Endodermal cell (in vitro differentiated cells): ENCODE measurements at regions not wholly inside any gene's neighbourhood (a gene's known extent, or its start where the extent isn't known, plus 50 kb on each side); places are given as distances from the start of the nearest gene placed in this dataset.

Source experiments
- DNase-seq: peaks from one replicate; pipeline ENCODE4 v3.0.0-alpha.2; 2017
- H3K27ac ChIP-seq: 2 replicates; pipeline ENCODE4 v1.5.1; 2013; ENCODE audit warnings: mild to moderate bottlenecking, low read depth, low read length, moderate library complexity
- H3K27me3 ChIP-seq: 2 replicates; pipeline ENCODE4 v1.6.1; 2013; ENCODE audit warnings: mild to moderate bottlenecking, low read length, moderate library complexity; ENCODE audit not compliant: insufficient read depth, control insufficient read depth, poor library complexity, severe bottlenecking
- H3K36me3 ChIP-seq: 2 replicates; pipeline ENCODE4 v1.7.0; 2013; ENCODE audit warnings: mild to moderate bottlenecking, low read length, moderate library complexity; ENCODE audit not compliant: control insufficient read depth, insufficient read depth
- H3K4me1 ChIP-seq: one replicate; pipeline ENCODE4 v1.7.0; 2013; ENCODE audit warnings: low read length; ENCODE audit not compliant: control insufficient read depth, insufficient read depth
- H3K4me3 ChIP-seq: 2 replicates; pipeline ENCODE4 v1.5.1; 2013; ENCODE audit warnings: mild to moderate bottlenecking, low read length, moderate library complexity
- H3K9ac ChIP-seq: 2 replicates; pipeline ENCODE4 v1.6.1; 2013; ENCODE audit warnings: mild to moderate bottlenecking, low read length, moderate library complexity; ENCODE audit not compliant: poor library complexity, severe bottlenecking; ENCODE audit errors: extremely low read depth
- H3K9me3 ChIP-seq: 2 replicates; pipeline ENCODE4 v1.6.1; 2013; ENCODE audit warnings: mild to moderate bottlenecking, low read length, moderate library complexity; ENCODE audit not compliant: control insufficient read depth
- H3K27ac Mint-ChIP-seq: 2 replicates; pipeline ENCODE4 v1.8.0; 2020; ENCODE audit warnings: mixed read lengths
- H3K27me3 Mint-ChIP-seq: 2 replicates; pipeline ENCODE4 v1.8.0; 2021; ENCODE audit warnings: mild to moderate bottlenecking, mixed read lengths; ENCODE audit not compliant: insufficient read depth
- H3K36me3 Mint-ChIP-seq: 2 replicates; pipeline ENCODE4 v1.8.0; 2020; ENCODE audit warnings: low read depth, mixed read lengths
- H3K4me1 Mint-ChIP-seq: 2 replicates; pipeline ENCODE4 v1.8.0; 2020; ENCODE audit warnings: mixed read lengths
- H3K4me3 Mint-ChIP-seq: 2 replicates; pipeline ENCODE4 v1.8.0; 2020; ENCODE audit warnings: mild to moderate bottlenecking, moderate library complexity, mixed read lengths
- H3K9me3 Mint-ChIP-seq: 2 replicates; pipeline ENCODE4 v1.8.0; 2020; ENCODE audit warnings: mild to moderate bottlenecking, mixed read lengths
- WGBS, 2 experiments: methylation state at CpG; one replicate each; pipeline versions ENCODE4 v1.1.5 to v1.1.7; 2013; ENCODE audit warnings: missing lambda C conversion rate in 2 of 2, mixed read lengths in 1 of 2; ENCODE audit not compliant: insufficient coverage in 1 of 2, insufficient read length in 1 of 2; 5-methylcytosine and 5-hydroxymethylcytosine counted together
- TF ChIP-seq, protein P1 (sequence below): fragments of 200-600 bp; sonication (generic); conservative IDR thresholded peaks from 2 replicates; pipeline ENCODE4 v1.5.0; 2021; ENCODE audit warnings: antibody characterized with exemption, mild to moderate bottlenecking

DNA sequence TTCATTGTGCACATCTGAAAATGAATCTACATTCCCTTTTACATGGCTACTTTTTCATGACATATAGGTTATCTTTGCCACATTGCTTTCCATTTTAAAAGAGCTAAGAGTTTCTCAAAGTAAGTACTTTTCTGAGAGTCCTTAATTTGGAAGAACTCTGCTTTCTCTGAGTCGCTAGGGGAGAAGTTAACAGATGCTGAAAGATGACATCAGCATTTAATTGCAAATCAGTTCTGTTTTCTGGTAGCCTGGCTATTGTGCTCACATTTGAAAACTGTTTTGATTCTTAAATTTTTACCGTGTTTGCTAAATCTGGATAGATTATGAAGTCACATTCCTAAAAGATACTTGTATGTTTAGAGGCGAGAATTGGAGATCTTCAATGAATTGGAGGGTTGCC is 107.7 kb upstream of the C1QTNF9B start:
- no peak for DNase-seq
- no peak overlapping the region for H3K9ac ChIP-seq
- peak overlapping the region; percentile 82 for H3K27ac ChIP-seq
- H3K27ac Mint-ChIP-seq: no peak overlapping the region
- no peak overlapping the region for H3K4me3 Mint-ChIP-seq
- peaks cover 15% of the 10 kb centered on the region for H3K4me1 Mint-ChIP-seq
- 74% methylated on average over 3 of the region's 3 CpGs for WGBS, 2 experiments
- H3K27me3 Mint-ChIP-seq: peaks cover 5% of the 10 kb centered on the region
- H3K36me3 ChIP-seq: no peaks in the 10 kb centered on the region
- no peaks in the 10 kb centered on the region for H3K36me3 Mint-ChIP-seq
- H3K9me3 ChIP-seq: peaks cover 3% of the 10 kb centered on the region
- peaks cover 8% of the 10 kb centered on the region for H3K4me1 ChIP-seq
- H3K27me3 ChIP-seq: no peaks in the 10 kb centered on the region
- TF ChIP-seq, protein P1, sequence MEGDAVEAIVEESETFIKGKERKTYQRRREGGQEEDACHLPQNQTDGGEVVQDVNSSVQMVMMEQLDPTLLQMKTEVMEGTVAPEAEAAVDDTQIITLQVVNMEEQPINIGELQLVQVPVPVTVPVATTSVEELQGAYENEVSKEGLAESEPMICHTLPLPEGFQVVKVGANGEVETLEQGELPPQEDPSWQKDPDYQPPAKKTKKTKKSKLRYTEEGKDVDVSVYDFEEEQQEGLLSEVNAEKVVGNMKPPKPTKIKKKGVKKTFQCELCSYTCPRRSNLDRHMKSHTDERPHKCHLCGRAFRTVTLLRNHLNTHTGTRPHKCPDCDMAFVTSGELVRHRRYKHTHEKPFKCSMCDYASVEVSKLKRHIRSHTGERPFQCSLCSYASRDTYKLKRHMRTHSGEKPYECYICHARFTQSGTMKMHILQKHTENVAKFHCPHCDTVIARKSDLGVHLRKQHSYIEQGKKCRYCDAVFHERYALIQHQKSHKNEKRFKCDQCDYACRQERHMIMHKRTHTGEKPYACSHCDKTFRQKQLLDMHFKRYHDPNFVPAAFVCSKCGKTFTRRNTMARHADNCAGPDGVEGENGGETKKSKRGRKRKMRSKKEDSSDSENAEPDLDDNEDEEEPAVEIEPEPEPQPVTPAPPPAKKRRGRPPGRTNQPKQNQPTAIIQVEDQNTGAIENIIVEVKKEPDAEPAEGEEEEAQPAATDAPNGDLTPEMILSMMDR: no peak
- no peak overlapping the region for H3K4me3 ChIP-seq
- peaks cover 8% of the 10 kb centered on the region for H3K9me3 Mint-ChIP-seq

DNA sequence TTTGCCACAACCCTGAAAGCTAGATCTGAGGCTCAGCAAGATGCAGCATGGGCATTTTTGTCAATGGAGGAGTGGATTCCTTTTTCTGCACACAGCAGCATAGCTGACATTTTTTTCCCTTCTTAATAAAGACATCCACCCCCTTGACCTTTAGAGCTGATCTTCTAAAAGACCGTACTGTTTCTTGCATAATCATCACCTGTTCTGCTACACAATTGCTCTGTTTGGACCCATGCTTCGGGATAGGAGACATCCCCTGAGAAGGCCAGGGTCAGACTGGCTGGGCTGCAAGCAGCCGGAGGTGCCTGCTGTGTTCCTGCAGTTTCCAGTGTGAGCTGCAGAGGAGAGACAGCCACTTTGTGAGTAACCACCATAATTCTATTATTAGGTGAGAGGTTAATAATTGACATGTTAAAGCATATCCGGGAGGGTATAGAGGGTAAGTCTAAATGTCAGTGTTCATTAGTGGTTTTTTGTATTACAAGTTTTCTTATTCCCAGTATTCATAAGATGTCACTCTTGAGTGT is 108.5 kb upstream of the C1QTNF9B start:
- H3K4me3 Mint-ChIP-seq: no peak overlapping the region
- H3K27ac Mint-ChIP-seq: no peak overlapping the region
- H3K9me3 Mint-ChIP-seq: peaks cover 8% of the 10 kb centered on the region

DNA sequence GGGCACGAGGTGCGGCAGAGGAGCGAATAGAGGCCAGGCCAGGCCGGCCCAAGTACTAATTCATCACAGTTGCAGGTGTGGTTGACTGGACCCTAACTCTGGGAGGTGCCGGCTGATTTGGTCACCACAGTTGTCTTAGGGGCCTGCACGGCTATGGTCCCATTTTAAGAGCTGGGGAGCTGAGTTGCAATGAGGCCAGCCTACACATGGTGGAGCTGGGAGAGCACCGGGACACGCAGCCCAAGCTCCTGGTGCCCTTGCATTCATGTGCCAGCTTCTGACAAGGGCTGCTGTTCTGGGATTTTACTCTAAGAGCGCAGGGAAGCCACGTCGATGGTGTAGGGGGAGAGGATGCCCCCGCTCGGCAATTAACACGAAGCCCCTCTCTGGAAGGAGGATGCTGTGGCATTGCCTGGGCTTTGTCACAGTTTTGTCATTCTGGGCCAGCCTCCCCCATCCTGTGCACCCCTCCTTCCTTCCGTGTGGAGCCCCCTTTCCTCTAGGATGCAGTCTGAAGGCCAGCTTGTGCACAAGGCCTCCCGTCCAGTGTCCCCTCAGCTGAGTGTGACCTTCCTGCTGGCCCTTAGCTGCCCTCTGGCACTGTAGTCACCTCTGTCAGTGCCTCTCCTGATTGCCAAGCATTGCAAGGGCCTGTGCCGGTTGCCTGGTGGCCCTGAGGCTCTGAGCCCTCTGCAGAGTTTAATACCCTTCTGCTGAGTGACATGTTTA is 109.4 kb upstream of the C1QTNF9B start:
- DNase-seq: no peak
- peaks cover 11% of the 10 kb centered on the region for H3K9me3 ChIP-seq
- no peak overlapping the region for H3K4me3 ChIP-seq
- peaks cover 15% of the 10 kb centered on the region for H3K4me1 Mint-ChIP-seq
- no peak overlapping the region for H3K27ac Mint-ChIP-seq
- WGBS, 2 experiments: 91 to 92% methylated on average over 14 to 17 of the region's 17 CpGs
- H3K27ac ChIP-seq: no peak overlapping the region
- peaks cover 8% of the 10 kb centered on the region for H3K9me3 Mint-ChIP-seq
- H3K27me3 Mint-ChIP-seq: peaks cover 5% of the 10 kb centered on the region
- H3K4me1 ChIP-seq: peaks cover 8% of the 10 kb centered on the region
- H3K4me3 Mint-ChIP-seq: no peak overlapping the region
- H3K27me3 ChIP-seq: no peaks in the 10 kb centered on the region
- no peaks in the 10 kb centered on the region for H3K36me3 ChIP-seq
- H3K36me3 Mint-ChIP-seq: no peaks in the 10 kb centered on the region
- H3K9ac ChIP-seq: no peak overlapping the region
- TF ChIP-seq, protein P1: no peak

More for the DNA sequence above, 108.5 kb upstream of the C1QTNF9B start:
- Histone ChIP-seq H3K27me3 (no peaks in the 10 kb centered on the region), H3K4me3 (no peak overlapping the region), H3K36me3 (no peaks in the 10 kb centered on the region), H3K4me1 (peaks cover 8% of the 10 kb centered on the region), H3K9me3 (peaks cover 11% of the 10 kb centered on the region), H3K9ac (no peak overlapping the region), H3K27ac (peak overlapping the region; percentile 82)
- no peak for DNase-seq
- H3K4me1 Mint-ChIP-seq: peaks cover 15% of the 10 kb centered on the region
- H3K36me3 Mint-ChIP-seq: no peaks in the 10 kb centered on the region
- peaks cover 5% of the 10 kb centered on the region for H3K27me3 Mint-ChIP-seq
- TF ChIP-seq, protein P1: no peak
- WGBS, 2 experiments: 46 to 82% methylated on average over 3 to 4 of the region's 4 CpGs
